DMS 273 (cell line): ENCODE measurements at regions not wholly inside any gene's neighbourhood (a gene's known extent, or its start where the extent isn't known, plus 50 kb on each side); places are given as distances from the start of the nearest gene placed in this dataset.
"Not testable (repeated sequence)": the region's sequence is repeated elsewhere in the genome, so short reads cannot be mapped to it uniquely, and the experiment has no call there.

ENCODE experiments used
- DNase-seq: peaks from one replicate; lab custom pipeline; 2025; ENCODE audit not compliant: unreplicated experiment; lab: John Stamatoyannopoulos, UW

- DNase-seq = no peak
Observed at GRCh38 chr3:14057701-14058100, 67.0 kb downstream of the CHCHD4 start.

- DNase-seq = no peak
Observed at GRCh38 chr3:14047841-14048240, 76.8 kb downstream of the CHCHD4 start.

- no peak for DNase-seq
Observed at GRCh38 chr3:14047027-14047426, 77.6 kb downstream of the CHCHD4 start.

- no peak for DNase-seq
Observed at GRCh38 chr3:14042680-14043079, 82.0 kb downstream of the CHCHD4 start.

- no peak for DNase-seq
Observed at GRCh38 chr3:14039149-14039548, 85.5 kb downstream of the CHCHD4 start.

- no peak for DNase-seq
Observed at GRCh38 chr3:14037211-14037610, 87.5 kb downstream of the CHCHD4 start.

GRCh38 chr3:14033023-14033422 is 91.6 kb downstream of the CHCHD4 start:
- no peak for DNase-seq

- no peak for DNase-seq
Observed at GRCh38 chr3:14031271-14031670, 93.4 kb downstream of the CHCHD4 start.

- not testable (repeated sequence) for DNase-seq
Observed at GRCh38 chr3:14029390-14029995, 95.2 kb downstream of the CHCHD4 start.

GRCh38 chr3:14028122-14028521 is 96.5 kb downstream of the CHCHD4 start:
- not testable (repeated sequence) for DNase-seq

GRCh38 chr3:14019459-14019858 is 105.2 kb downstream of the CHCHD4 start:
- DNase-seq = no peak

- DNase-seq = no peak
Observed at GRCh38 chr3:14016900-14017475, 107.7 kb downstream of the CHCHD4 start.

GRCh38 chr3:14007006-14007405 is 117.7 kb downstream of the CHCHD4 start:
- no peak for DNase-seq

- DNase-seq = no peak
Observed at GRCh38 chr3:14001136-14001535, 121.3 kb upstream of the WNT7A start.

GRCh38 chr3:14000556-14000955 is 120.7 kb upstream of the WNT7A start:
- no peak for DNase-seq

GRCh38 chr3:13998831-13999230 is 119.0 kb upstream of the WNT7A start:
- DNase-seq = no peak

- DNase-seq = not testable (repeated sequence)
Observed at GRCh38 chr3:13995216-13995615, 115.3 kb upstream of the WNT7A start.

- DNase-seq = not testable (repeated sequence)
Observed at GRCh38 chr3:13988925-13989324, 109.1 kb upstream of the WNT7A start.

- no peak for DNase-seq
Observed at GRCh38 chr3:13976469-13976868, 96.6 kb upstream of the WNT7A start.

- DNase-seq = no peak
Observed at GRCh38 chr3:13975686-13976085, 95.8 kb upstream of the WNT7A start.

- DNase-seq = no peak
Observed at GRCh38 chr3:13972679-13973379, 93.0 kb upstream of the WNT7A start.

- no peak for DNase-seq
Observed at GRCh38 chr3:13966302-13966701, 86.4 kb upstream of the WNT7A start.
